T-helper 2 cell treated with Interferon-gamma antibody and Interleukin-4, amounts not matched to agents 100 ng/mL and 5 ng/mL, for 36 hours (primary cell): ENCODE measurements at regions not wholly inside any gene's neighbourhood (a gene's known extent, or its start where the extent isn't known, plus 50 kb on each side); places are given as distances from the start of the nearest gene placed in this dataset.
"Not testable (repeated sequence)": the region's sequence is repeated elsewhere in the genome, so short reads cannot be mapped to it uniquely, and the experiment has no call there.

Experiments
- intact Hi-C: fragments of 100-400 bp; cut with micrococcal nuclease; formaldehyde crosslinking; loops from one replicate; pipeline ENCODE4 v1.15.1; 2023

- intact Hi-C loops: no loop called here
Observed at GRCh38 chr2:17363846-17364245, 154.4 kb downstream of the RAD51AP2 start.

GRCh38 chr2:17362956-17363355, 155.3 kb downstream of the RAD51AP2 start:
- intact Hi-C loops: no loop called here

- intact Hi-C loops: no loop called here
Observed at GRCh38 chr2:17355608-17356329, 162.5 kb downstream of the RAD51AP2 start.

- intact Hi-C loops: no loop called here
Observed at GRCh38 chr2:17353263-17353662, 165.0 kb downstream of the RAD51AP2 start.

GRCh38 chr2:17342692-17343091, 175.5 kb downstream of the RAD51AP2 start:
- intact Hi-C loops: not testable (repeated sequence)

- intact Hi-C loops: no loop called here
Observed at GRCh38 chr2:17337507-17337906, 180.7 kb downstream of the RAD51AP2 start.

- intact Hi-C loops: no loop called here
Observed at GRCh38 chr2:17336458-17336857, 181.8 kb downstream of the RAD51AP2 start.

- intact Hi-C loops: no loop called here
Observed at GRCh38 chr2:17334300-17334699, 183.9 kb downstream of the RAD51AP2 start.

- intact Hi-C loops: no loop called here
Observed at GRCh38 chr2:17331636-17332035, 186.6 kb downstream of the RAD51AP2 start.

- intact Hi-C loops: no loop called here
Observed at GRCh38 chr2:17328161-17328560, 190.1 kb downstream of the RAD51AP2 start.

- intact Hi-C loops: no loop called here
Observed at GRCh38 chr2:17327649-17328048, 190.6 kb downstream of the RAD51AP2 start.

GRCh38 chr2:17326717-17327116, 191.5 kb downstream of the RAD51AP2 start:
- intact Hi-C loops: no loop called here

GRCh38 chr2:17323697-17324096, 194.5 kb downstream of the RAD51AP2 start:
- intact Hi-C loops: no loop called here

GRCh38 chr2:17322461-17322860, 195.8 kb downstream of the RAD51AP2 start:
- intact Hi-C loops: no loop called here

- intact Hi-C loops: no loop called here
Observed at GRCh38 chr2:17319090-17319489, 199.2 kb downstream of the RAD51AP2 start.

- intact Hi-C loops: no loop called here
Observed at GRCh38 chr2:17318013-17318412, 200.2 kb downstream of the RAD51AP2 start.

GRCh38 chr2:17317439-17317976, 200.7 kb downstream of the RAD51AP2 start:
- intact Hi-C loops: no loop called here

GRCh38 chr2:17313261-17313660, 205.0 kb downstream of the RAD51AP2 start:
- intact Hi-C loops: loop anchor here (5.0 kb wide), 1 partner anchor 541 kb away; no protein-coding TSS in a partner anchor

GRCh38 chr2:17311771-17312511, 206.3 kb downstream of the RAD51AP2 start:
- intact Hi-C loops: loop anchor here (5.0 kb wide), 1 partner anchor 540 kb away; no protein-coding TSS in a partner anchor

- intact Hi-C loops: loop anchor here (5.0 kb wide), 1 partner anchor 539 kb away; no protein-coding TSS in a partner anchor
Observed at GRCh38 chr2:17311106-17311619, 207.1 kb downstream of the RAD51AP2 start.

- intact Hi-C loops: loop anchor here (5.0 kb wide), 1 partner anchor 538 kb away; no protein-coding TSS in a partner anchor
Observed at GRCh38 chr2:17309741-17310339, 208.4 kb downstream of the RAD51AP2 start.

- intact Hi-C loops: no loop called here
Observed at GRCh38 chr2:17309181-17309580, 209.1 kb downstream of the RAD51AP2 start.
